GM21576 (cell line): ENCODE measurements at regions not wholly inside any gene's neighbourhood (a gene's known extent, or its start where the extent isn't known, plus 50 kb on each side); places are given as distances from the start of the nearest gene placed in this dataset.
A peak's percentile ranks its signal among the peaks of the same experiment; 100 is the strongest.
"Not testable (repeated sequence)": the region's sequence is repeated elsewhere in the genome, so short reads cannot be mapped to it uniquely, and the experiment has no call there.

Experiments used
- ATAC-seq: cut with Tn5 transposase; IDR thresholded peaks from one replicate; pipeline ENCODE4 v1.9.1; 2021; ENCODE audit warnings: mild to moderate bottlenecking, moderate library complexity; ENCODE audit not compliant: unreplicated experiment

DNA sequence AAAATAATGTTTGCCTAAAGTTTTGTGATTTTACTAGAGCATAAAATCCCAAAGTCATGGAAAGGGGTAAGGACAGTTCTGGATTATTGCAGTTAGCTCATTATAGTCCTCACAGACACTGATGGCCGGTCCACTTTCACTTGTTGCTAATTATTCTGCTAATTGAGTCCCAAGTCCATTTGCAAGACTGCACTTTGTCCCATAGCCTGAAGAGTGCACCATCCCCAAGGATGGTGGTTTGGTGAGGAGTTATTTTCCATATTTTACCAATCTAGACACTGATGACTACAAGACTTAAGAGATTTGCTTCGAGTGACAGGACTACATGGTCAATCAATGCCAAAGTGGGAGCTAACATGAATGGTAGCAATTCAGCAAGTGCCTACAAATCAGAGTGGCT lies 181.8 kb upstream of the CACNA2D1 start:
- ATAC-seq = no peak

DNA sequence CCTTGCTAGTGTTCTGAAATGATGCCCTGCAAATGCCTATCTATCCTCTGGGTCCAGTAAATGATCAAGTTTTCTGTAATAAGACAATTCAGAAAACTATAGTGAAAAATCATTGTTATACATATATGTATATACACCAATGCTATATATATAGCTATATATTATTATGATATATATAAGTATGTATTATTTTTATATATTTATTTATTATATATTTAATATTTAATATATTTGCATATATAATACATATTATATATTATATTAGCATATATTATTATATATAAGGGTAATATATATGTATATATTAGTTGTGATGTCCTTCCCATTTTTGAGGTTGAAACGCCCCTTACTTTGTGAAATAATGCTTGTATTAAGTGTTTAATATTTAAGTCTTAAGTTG lies 181.4 kb upstream of the CACNA2D1 start:
- ATAC-seq = no peak

DNA sequence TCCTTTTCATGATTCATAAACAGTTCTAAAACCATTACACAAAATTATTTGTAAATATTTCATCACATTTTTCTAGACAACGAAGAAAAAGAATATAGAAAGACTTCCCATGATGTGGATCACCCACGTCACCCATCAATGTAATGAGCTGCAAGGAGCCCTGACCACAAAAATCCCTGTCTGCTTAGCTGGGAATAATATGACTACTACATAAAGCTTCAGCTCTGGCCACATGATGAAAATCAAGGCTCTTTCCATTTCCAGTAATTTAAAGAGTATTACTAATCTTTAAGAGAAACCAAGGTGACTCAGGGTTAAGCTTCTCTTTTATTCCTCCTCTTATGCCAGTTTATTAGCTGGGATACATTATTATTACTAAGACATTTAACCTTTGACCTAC lies 180.8 kb upstream of the CACNA2D1 start:
- ATAC-seq = no peak

DNA sequence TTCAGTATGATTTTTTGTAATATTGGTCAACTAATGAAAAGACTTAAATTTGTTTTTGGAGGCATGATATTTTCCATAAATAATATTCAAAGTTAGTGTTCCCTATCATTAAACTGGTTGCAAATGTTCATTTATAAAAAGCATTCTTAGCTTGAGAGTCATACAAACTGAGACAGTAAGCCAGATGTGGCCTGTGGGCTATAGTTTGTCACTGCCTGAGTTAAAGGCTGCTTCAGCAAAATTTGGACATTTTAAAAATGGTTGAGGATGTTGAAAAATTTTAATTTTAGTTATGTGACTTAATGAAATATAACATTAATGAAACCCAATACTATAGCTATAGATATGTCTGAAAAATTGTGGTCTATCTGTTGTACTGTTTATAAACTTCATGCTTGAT lies 180.2 kb upstream of the CACNA2D1 start:
- ATAC-seq = no peak

DNA sequence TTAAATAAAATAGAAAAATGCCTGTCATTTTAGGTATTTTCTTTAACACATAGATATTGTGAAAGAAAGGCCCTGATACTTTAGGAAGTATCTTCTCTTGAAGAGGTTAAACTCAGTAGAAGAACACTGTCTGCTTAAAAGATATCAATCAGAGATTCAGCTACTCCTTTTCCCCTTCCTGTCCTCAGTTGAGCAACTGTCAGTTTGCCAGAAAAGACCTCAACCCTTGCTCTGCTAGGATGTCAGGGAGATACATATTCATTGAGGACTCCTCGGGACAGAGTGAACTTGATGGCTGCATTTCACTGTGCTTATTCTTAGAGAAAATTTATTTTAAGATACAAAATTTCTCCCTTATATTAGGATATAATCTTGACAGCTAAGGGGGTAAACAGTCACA lies 173.6 kb upstream of the CACNA2D1 start:
- ATAC-seq = no peak

GRCh38 chr7:82616059-82616728 lies 172.6 kb upstream of the CACNA2D1 start:
- ATAC-seq = no peak

- peak; percentile 94 for ATAC-seq
Observed at GRCh38 chr7:82615527-82615926, 171.9 kb upstream of the CACNA2D1 start.

DNA sequence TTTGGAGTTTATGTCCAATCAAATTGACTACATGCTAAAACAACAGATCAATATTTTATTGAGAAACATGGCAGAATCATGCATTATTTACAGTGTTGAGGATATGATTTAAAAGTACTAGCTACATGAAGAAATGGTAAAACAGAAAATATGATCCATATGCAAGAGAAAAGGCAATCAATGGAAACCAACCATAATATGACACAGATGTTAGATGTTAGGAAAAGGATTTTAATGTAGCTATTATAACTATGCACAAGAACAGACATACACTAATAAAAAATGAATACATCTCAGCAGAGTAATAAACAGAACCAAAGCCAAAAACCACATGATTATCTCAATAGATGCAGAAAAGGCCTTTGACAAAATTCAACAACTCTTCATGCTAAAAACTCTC lies 166.2 kb upstream of the CACNA2D1 start:
- ATAC-seq = no peak

- peak; percentile 75 for ATAC-seq
Observed at GRCh38 chr7:82605247-82605864, 161.8 kb upstream of the CACNA2D1 start.

DNA sequence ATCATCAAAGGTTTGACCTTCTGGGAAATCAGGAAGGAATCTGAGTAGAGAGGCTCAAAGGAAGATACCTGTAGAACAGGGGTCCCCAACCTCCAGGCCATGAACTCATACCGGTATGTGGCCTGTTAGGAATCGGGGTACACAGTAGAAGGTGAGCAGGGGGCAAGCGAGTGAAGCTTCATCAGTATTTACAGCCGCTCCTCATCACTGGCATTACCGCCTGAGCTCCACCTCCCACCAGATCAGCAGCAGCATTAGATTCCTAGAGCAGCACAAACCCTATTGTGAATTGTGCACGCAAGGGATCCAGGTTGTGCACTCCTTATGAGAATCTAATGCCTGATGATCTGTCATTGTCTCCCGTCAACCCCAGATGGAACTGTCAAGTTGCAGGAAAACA lies 158.5 kb upstream of the CACNA2D1 start:
- ATAC-seq = no peak

GRCh38 chr7:82600531-82600930 lies 157.0 kb upstream of the CACNA2D1 start:
- no peak for ATAC-seq

DNA sequence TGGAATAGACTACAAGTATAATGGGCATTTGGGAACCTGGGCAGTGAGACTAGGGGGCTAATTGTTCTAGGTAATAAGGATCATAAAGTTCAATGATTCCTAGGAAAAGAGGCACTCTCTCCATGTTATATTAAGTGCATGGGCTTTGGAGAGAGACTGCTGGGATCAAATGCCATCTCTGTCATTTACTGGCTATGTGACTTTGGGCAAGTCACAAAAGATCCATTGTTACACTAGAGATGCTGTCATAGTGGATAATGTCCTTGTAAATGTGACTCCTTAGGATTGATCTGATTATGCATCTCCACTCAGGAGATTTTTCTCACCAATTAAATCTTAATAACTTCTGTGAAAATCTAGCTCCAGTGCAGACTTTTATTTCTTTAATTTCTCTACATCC lies 156.3 kb upstream of the CACNA2D1 start:
- no peak for ATAC-seq

DNA sequence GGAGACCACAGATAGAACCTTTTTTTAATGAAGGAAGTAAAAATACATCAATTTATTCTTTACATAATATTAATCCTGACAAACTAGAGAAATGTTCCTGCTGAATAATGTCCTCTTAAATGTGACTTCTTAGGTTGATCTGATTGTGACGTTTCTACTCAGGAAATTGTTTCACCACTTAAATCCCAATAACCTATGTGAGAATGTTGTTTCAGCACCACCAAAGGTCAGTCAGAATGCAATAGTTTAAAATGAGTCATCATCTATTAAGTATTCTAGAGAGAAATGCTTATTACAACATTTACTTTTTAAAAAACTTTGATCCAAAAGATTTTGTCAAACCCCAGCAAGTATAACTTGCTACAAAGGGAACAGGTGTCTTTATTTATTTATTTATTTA lies 155.4 kb upstream of the CACNA2D1 start:
- no peak for ATAC-seq

- ATAC-seq = not testable (repeated sequence)
Observed at GRCh38 chr7:82595795-82596194, 152.2 kb upstream of the CACNA2D1 start.

- no peak for ATAC-seq
Observed at GRCh38 chr7:82595176-82595575, 151.6 kb upstream of the CACNA2D1 start.

GRCh38 chr7:82594665-82595064 lies 151.1 kb upstream of the CACNA2D1 start:
- ATAC-seq = no peak

- ATAC-seq = no peak
Observed at GRCh38 chr7:82593780-82594179, 150.2 kb upstream of the CACNA2D1 start.

- ATAC-seq = no peak
Observed at GRCh38 chr7:82592416-82592815, 148.8 kb upstream of the CACNA2D1 start.

DNA sequence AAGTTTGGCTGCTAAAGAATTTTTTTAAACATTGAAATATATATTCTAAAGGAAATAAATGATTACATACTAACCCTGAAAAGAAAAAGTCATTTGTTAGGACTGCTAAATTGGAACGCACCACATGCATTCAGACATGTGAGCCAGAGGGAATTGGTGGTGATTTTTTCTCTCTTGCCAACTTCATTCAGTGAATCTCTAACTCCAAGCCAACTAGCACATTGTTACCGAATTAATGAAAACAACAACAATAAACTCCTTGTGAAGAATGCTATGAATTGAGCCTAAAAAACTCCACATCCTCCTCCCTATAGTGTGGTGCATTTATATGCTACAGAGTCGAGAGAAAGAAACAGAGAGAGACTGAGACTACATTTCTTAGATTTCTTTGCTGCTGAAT lies 135.5 kb upstream of the CACNA2D1 start:
- no peak for ATAC-seq

GRCh38 chr7:82578430-82578829 lies 134.9 kb upstream of the CACNA2D1 start:
- ATAC-seq = no peak

DNA sequence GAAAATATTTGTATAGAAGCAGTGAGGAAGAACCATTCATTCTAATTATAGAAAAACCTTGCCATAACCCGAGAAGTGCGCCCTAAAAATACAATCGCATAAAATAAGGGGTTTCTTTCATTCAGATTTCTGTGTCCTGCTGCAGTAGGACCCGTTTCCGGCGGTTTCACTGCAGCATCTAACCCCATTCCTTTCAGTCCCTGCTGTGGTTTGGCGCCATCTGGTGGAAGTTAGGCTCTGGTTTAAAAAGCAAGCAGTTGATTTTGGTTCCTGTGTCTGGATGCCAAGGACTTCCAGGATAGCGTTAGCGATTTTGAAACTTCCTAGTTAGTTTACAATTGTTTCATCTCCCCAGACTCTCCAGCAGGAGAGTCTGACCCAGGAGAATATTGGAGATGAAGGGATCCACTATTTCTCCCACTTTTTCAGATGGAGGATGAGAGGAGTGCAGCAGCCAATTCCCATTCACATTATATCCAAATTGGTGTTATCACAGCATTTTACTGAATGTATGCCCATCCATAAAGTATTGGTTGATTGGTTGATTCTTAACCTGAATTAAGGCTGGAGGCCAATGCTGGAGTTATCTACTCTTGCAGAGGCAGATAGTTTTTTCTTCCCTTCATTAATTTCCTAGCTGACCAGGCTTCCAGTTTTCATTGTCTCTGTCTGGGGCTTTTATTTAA lies 128.8 kb upstream of the CACNA2D1 start:
- ATAC-seq = peak; percentile 89

DNA sequence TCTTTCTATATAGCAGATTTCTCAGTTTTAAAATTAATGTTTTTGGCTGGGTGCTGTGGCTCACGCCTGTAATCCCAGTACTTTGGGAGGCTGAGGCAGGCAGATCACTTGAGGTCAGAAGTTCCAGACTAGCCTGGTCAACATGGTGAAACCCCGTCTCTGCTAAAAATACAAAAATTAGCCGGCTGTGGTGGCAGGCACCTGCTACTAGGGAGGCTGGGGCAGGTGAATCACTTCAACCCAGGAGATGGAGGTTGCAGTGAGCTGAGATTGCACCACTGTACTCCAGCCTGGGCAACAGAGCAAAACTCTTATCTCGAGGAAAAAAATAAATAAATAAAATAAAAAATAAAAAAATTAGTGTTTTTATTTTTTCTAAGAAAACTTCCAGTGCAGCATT lies 127.5 kb upstream of the CACNA2D1 start:
- not testable (repeated sequence) for ATAC-seq
